NCI-H526 (cell line): ENCODE measurements at regions not wholly inside any gene's neighbourhood (a gene's known extent, or its start where the extent isn't known, plus 50 kb on each side); places are given as distances from the start of the nearest gene placed in this dataset.

ENCODE experiments used
- DNase-seq, 2 experiments: peaks; one replicate each; lab custom pipeline; 2025; lab: John Stamatoyannopoulos, UW

DNA sequence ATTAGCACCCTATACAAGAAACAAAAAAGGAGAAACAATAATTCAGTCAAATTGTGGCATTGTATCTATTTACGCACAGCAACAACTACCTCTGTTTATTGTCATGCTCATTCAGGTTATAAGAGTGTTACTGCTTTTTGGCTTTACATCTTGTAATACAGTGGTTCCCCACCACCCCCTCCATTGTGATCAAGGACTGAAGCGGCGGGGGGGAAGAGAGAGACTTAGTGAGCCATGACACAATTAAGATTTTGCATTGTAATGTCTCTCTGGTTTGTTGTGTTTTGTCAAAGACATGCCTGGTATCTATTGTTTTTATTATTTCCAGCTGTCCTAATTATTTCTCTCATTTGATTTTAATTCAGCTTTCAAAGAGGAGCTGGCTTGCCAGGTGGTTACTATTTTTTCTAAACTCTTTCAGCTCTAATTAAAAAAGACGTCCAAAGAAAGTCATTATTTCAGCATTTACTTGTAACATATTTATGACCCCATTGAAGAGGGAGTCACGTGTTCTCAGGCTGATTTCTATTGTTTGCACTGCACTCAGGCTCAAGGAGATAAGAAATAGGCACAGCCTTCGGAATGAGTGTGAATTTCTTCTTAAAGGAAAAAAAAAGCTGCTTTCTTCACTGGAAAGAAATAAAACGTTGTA lies 234.4 kb upstream of the TBL1XR1 start:
- no peak for DNase-seq

GRCh38 chr3:177435301-177435700 lies 238.0 kb upstream of the TBL1XR1 start:
- no peak for DNase-seq

GRCh38 chr3:177437513-177438337 lies 240.4 kb upstream of the TBL1XR1 start:
- DNase-seq = no peak

DNA sequence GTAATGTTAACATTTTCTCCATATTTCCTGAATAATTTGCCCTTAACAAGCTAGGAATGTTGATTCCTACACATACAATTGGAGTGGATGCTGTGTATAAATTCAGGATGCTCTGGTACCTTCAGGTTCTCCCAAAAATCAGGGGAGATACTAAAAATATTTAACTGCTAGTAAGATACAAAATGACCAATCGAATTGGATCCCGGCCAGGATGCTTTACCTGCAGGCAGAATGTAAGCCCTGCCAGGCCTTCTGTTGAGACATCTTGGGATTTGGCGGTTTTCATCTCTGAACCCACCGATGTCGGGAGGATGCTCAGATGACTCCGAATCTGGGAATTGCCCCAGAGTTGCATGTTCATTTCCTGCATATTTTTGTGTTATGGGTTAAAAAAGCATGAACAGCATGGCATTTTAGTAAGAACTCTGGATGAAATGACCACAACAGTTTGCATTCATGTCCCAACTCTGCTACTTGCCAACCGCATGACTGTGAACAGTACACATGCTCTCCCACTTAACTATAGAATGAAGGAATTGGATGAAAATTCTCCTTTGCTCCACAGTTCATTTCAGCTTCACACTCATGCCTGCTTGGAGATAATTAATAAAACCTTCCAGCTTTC lies 241.4 kb upstream of the TBL1XR1 start:
- DNase-seq = no peak

DNA sequence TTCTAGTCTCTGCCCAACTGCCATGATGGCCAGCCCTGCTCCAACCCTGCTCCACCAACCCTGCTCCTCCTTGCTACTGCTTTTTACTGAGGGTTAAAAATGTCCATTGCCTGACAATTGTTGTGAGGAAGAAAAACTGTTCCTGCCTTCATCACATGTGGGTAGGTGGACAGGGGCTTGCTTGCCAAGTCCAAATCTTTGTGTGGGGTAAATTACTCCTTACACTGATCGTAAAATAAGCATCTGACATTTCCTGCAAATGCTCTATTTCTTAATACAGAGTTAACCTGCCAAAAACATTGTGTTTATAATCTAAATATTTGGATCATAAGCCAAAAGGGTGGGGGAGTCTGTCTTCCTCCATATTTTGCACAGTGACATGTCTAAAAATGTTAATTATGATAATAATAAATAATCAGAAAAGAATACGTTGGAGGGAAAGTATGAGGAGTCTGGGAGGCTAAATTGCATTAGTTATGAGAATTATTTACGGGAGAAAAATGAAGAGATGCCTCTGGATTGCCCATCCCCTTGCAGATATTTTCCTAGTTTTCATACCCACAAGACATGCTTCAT lies 242.5 kb upstream of the TBL1XR1 start:
- DNase-seq = no peak

DNA sequence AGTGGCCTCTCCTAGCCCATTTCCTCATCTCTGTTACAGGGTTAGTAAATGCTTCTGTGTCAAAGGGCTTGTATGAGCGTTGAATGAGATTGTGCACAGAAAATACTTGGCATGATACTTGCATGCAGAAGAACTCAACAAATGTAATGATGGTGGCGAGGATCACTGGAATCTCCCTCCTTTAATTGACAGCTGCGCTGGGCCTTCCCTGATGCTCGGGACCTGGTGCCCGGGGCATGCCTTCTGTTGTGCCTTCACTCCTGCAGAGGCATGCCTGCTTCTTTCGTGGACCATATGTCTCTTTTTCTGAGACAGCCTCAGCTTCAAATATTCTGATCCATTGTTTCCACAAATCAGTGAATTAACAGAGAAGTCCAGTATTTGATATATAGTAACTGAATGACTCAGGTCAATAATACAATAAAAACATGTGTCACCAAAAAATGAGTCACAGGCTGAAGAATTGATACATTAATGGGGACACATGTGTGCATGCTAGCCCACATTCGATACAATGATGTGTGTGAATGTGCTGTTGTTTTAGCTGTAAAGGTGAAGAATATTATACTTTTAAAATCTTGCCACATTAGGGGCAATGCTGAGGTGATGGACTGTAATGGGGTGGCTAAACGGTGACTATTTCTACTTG lies 243.3 kb upstream of the TBL1XR1 start:
- no peak for DNase-seq

DNA sequence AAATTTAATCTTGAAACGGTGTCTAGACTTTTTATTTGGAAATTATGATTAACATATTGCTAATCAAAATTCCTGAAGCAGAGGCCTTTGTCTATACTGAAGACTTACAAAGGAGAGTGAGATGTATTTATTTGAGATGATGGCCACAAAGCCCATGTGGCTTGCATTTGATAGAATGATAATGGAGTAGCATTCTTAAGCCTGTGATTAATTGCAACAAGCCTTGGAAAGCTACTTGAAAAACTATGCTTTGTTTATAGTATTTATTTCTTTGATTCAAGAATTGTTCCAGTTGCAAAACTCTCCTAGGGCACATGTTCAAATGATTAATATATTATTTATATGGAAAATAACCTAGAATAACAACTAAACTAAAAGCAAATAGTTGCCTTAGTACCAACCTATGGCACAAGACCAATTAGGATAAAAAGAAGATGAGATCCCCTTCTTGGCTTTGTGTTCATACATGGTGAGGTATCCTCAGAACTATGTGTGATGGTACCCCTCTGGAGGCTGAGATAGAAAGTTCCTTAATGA lies 244.1 kb upstream of the TBL1XR1 start:
- DNase-seq = no peak

- no peak for DNase-seq
Observed at GRCh38 chr3:177441813-177442646, 244.7 kb upstream of the TBL1XR1 start.

GRCh38 chr3:177443469-177443868 lies 246.2 kb upstream of the TBL1XR1 start:
- no peak for DNase-seq

- no peak for DNase-seq
Observed at GRCh38 chr3:177444696-177445095, 247.4 kb upstream of the TBL1XR1 start.

GRCh38 chr3:177445549-177445948 lies 248.3 kb upstream of the TBL1XR1 start:
- DNase-seq = no peak

- no peak for DNase-seq
Observed at GRCh38 chr3:177446165-177446601, 248.9 kb upstream of the TBL1XR1 start.

- no peak for DNase-seq
Observed at GRCh38 chr3:177447938-177448337, 250.7 kb upstream of the TBL1XR1 start.

DNA sequence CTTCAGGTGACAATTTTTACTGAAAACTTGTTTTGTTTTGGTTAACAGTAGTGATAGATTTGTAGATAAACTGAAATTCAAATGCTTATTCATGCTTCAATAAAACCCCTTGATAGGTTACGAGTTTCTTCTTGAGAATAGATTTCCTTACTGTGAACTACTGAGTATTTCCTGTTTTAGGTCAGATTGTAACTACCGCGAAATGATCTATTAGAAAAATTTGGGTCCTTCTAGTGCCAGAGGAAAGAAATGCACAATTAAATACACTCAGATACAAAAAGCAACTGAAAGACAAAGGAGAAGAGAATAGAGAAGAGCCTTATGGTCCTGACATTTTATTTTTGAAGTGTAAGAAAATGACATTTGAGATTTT lies 251.7 kb upstream of the TBL1XR1 start:
- DNase-seq = no peak

- DNase-seq = no peak
Observed at GRCh38 chr3:177449360-177450006, 252.2 kb upstream of the TBL1XR1 start.

GRCh38 chr3:177451301-177451750 lies 254.0 kb upstream of the TBL1XR1 start:
- DNase-seq = no peak

- no peak for DNase-seq
Observed at GRCh38 chr3:177451864-177452830, 254.9 kb upstream of the TBL1XR1 start.

- DNase-seq = no peak
Observed at GRCh38 chr3:177452831-177453450, 255.7 kb upstream of the TBL1XR1 start.

GRCh38 chr3:177453451-177453844 lies 256.2 kb upstream of the TBL1XR1 start:
- no peak for DNase-seq
